ENCODE measurements at regions not wholly inside any gene's neighbourhood (a gene's known extent, or its start where the extent isn't known, plus 50 kb on each side); places are given as distances from the start of the nearest gene placed in this dataset.

DNA sequence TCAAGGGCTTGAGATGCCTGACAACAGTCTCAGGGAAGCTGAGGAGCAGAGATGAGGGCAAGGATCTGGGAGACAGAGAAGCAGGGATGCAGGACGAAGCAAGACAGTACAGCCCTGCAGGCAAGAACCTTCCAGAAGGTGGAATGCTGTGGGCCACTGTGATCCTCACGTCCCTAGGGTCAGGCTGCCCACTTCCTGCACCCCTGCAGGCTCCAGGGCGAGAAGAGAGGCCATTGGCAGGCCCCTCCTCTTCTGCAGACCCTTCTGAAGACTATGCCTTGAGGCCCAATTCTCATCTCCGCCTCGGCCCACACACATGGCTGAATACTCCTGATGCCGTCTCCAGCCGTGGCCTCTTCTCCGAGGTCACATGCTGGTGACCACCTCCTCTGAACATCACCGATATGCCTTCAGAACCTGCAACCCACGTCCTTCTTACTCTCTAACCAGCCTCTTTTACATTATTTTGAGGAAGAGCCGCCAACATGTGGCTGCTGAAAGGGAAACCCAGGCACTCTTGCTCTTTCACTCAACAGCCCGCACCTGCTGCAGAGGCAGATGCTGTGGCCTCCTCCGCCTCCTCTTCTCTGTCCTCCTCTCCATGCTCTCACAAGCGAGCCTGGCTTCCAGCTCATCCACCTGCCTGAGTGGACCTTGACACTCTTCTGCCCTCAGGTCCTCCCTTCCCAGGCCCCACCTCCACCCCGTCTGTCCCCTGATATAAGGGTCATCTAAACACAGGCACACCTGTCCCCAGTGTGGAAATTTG, 181.5 kb downstream of the IRX2 start:
- TF ChIP-seq POLR2A (IDR thresholded peaks at IDR 0.05), result no peak
- TF ChIP-seq, protein P1, sequence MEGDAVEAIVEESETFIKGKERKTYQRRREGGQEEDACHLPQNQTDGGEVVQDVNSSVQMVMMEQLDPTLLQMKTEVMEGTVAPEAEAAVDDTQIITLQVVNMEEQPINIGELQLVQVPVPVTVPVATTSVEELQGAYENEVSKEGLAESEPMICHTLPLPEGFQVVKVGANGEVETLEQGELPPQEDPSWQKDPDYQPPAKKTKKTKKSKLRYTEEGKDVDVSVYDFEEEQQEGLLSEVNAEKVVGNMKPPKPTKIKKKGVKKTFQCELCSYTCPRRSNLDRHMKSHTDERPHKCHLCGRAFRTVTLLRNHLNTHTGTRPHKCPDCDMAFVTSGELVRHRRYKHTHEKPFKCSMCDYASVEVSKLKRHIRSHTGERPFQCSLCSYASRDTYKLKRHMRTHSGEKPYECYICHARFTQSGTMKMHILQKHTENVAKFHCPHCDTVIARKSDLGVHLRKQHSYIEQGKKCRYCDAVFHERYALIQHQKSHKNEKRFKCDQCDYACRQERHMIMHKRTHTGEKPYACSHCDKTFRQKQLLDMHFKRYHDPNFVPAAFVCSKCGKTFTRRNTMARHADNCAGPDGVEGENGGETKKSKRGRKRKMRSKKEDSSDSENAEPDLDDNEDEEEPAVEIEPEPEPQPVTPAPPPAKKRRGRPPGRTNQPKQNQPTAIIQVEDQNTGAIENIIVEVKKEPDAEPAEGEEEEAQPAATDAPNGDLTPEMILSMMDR (IDR thresholded peaks at IDR 0.05), result no peak

Data from body of pancreas (tissue), 4 donors.